Fibroblast of lung (primary cell): ENCODE measurements at regions not wholly inside any gene's neighbourhood (a gene's known extent, or its start where the extent isn't known, plus 50 kb on each side); places are given as distances from the start of the nearest gene placed in this dataset.

ENCODE experiments used
- DNase-seq, 2 donors: peaks; one replicate each; pipeline versions ENCODE4 v3.0.0 to v3.0.0-alpha.2; 2010; ENCODE audit warnings: low read depth in 2 of 2
- H2AFZ ChIP-seq: 2 replicates; pipeline ENCODE4 v1.5.1; 2012; ENCODE audit warnings: low read length, control low read depth, inconsistent platforms
- H3K27ac ChIP-seq: 2 replicates; pipeline ENCODE4 v1.5.1; 2011; ENCODE audit warnings: low read length, control low read depth; ENCODE audit not compliant: insufficient read depth
- H3K27me3 ChIP-seq: 2 replicates; pipeline ENCODE4 v1.5.1; 2011; ENCODE audit warnings: mild to moderate bottlenecking, low read length; ENCODE audit not compliant: control insufficient read depth, insufficient read depth
- H3K36me3 ChIP-seq: 2 replicates; pipeline ENCODE4 v1.5.1; 2011; ENCODE audit warnings: low read length; ENCODE audit not compliant: control insufficient read depth, insufficient read depth
- H3K4me1 ChIP-seq: 2 replicates; pipeline ENCODE4 v1.5.1; 2011; ENCODE audit warnings: low read length; ENCODE audit not compliant: control insufficient read depth, insufficient read depth; ENCODE audit errors: extremely low read depth
- H3K4me2 ChIP-seq: 2 replicates; pipeline ENCODE4 v1.5.1; 2011; ENCODE audit warnings: low read length, control low read depth; ENCODE audit not compliant: insufficient read depth; ENCODE audit errors: extremely low read depth
- H3K4me3 ChIP-seq, 4 experiments: fragments of 200-600 bp in 1 of 4; sonication (generic) in 1 of 4; replicated peaks in 1 of 4; 2 replicates each; pipeline ENCODE4 v1.5.1; 2011 to 2016; ENCODE audit warnings: low read length in 4 of 4, low read depth in 3 of 4, mild to moderate bottlenecking in 3 of 4, control low read depth in 2 of 4, inconsistent platforms in 1 of 4, mixed read lengths in 1 of 4; ENCODE audit not compliant: insufficient read depth in 1 of 4; ENCODE audit errors: control extremely low read depth in 1 of 4
- H3K79me2 ChIP-seq: 2 replicates; pipeline ENCODE4 v1.5.1; 2012; ENCODE audit warnings: mild to moderate bottlenecking, low read length, inconsistent platforms; ENCODE audit not compliant: control insufficient read depth, insufficient read depth
- H3K9ac ChIP-seq: 2 replicates; pipeline ENCODE4 v1.5.1; 2011; ENCODE audit warnings: mild to moderate bottlenecking, low read length, control low read depth; ENCODE audit not compliant: insufficient read depth
- H3K9me3 ChIP-seq: 2 replicates; pipeline ENCODE4 v1.5.1; 2012; ENCODE audit warnings: low read depth, low read length; ENCODE audit not compliant: control insufficient read depth, insufficient read depth
- H4K20me1 ChIP-seq: 2 replicates; pipeline ENCODE4 v1.5.1; 2011; ENCODE audit warnings: low read length; ENCODE audit not compliant: control insufficient read depth, insufficient read depth; ENCODE audit errors: extremely low read depth
- CTCF ChIP-seq, 2 donors: IDR thresholded peaks in 1 of 2; conservative IDR thresholded peaks in 1 of 2; 1 replicate in 1 of 2; 2 replicates in 1 of 2; pipeline ENCODE4 v1.5.1; 2011 to 2012; ENCODE audit warnings: low read length in 2 of 2, control low read depth in 1 of 2, inconsistent platforms in 1 of 2, low read depth in 1 of 2, mild to moderate bottlenecking in 1 of 2
- EZH2 ChIP-seq: IDR thresholded peaks from 2 replicates; pipeline ENCODE4 v1.5.1; 2012; ENCODE audit warnings: low read length, control low read depth, mild to moderate bottlenecking; ENCODE audit errors: missing control alignments

- Histone ChIP-seq H3K9ac (no peak overlapping the region), H2AFZ (no peak overlapping the region), H3K4me2 (no peak overlapping the region), H4K20me1 (no peaks in the 10 kb centered on the region), H3K79me2 (no peaks in the 10 kb centered on the region), H3K36me3 (no peaks in the 10 kb centered on the region), H3K27ac (no peak overlapping the region), H3K4me3 (no peak overlapping the region), H3K4me1 (no peaks in the 10 kb centered on the region), H3K9me3 (no peaks in the 10 kb centered on the region), H3K27me3 (no peaks in the 10 kb centered on the region)
- TF ChIP-seq CTCF (conservative IDR thresholded peaks at IDR 0.05 in 1 of 2, IDR thresholded peaks at IDR 0.05 in 1 of 2; ENCODE audit: low read depth in 1 of 2, low read length in 2 of 2) = peak in 1 of 2 donors; percentile 1
- TF ChIP-seq EZH2 = no peak
- peak; percentile 18 to 32 for DNase-seq
Measured at GRCh38 chr1:189431447-189431846, 1046.2 kb downstream of the BRINP3 start.

GRCh38 chr1:189432753-189433152, 1044.9 kb downstream of the BRINP3 start:
- Histone ChIP-seq H3K4me1 (no peaks in the 10 kb centered on the region), H3K4me2 (no peak overlapping the region), H4K20me1 (no peaks in the 10 kb centered on the region), H3K36me3 (no peaks in the 10 kb centered on the region), H3K27me3 (no peaks in the 10 kb centered on the region), H3K9ac (no peak overlapping the region), H3K79me2 (no peaks in the 10 kb centered on the region), H3K9me3 (no peaks in the 10 kb centered on the region), H2AFZ (no peak overlapping the region), H3K4me3 (no peak overlapping the region), H3K27ac (no peak overlapping the region)
- peak in 1 of 2 donors; percentile 2 for DNase-seq
- TF ChIP-seq EZH2 = no peak
- no peak for TF ChIP-seq CTCF (conservative IDR thresholded peaks at IDR 0.05 in 1 of 2, IDR thresholded peaks at IDR 0.05 in 1 of 2; ENCODE audit: low read depth in 1 of 2, low read length in 2 of 2)

- H3K27ac ChIP-seq = no peak overlapping the region
- H3K4me3 ChIP-seq = no peak overlapping the region
- no peak overlapping the region for H3K9ac ChIP-seq
- H3K4me1 ChIP-seq = no peaks in the 10 kb centered on the region
- DNase-seq = peak in 1 of 2 donors; percentile 49
- H3K27me3 ChIP-seq = no peaks in the 10 kb centered on the region
- TF ChIP-seq CTCF (conservative IDR thresholded peaks at IDR 0.05 in 1 of 2, IDR thresholded peaks at IDR 0.05 in 1 of 2; ENCODE audit: low read depth in 1 of 2, low read length in 2 of 2) (no peak), EZH2 (no peak)
- no peaks in the 10 kb centered on the region for H4K20me1 ChIP-seq
- H3K79me2 ChIP-seq = no peaks in the 10 kb centered on the region
- H3K9me3 ChIP-seq = no peaks in the 10 kb centered on the region
- H3K4me2 ChIP-seq = no peak overlapping the region
- H3K36me3 ChIP-seq = no peaks in the 10 kb centered on the region
- no peak overlapping the region for H2AFZ ChIP-seq
Measured at GRCh38 chr1:189434461-189434860, 1043.2 kb downstream of the BRINP3 start.
